Dedifferentiated amniotic fluid mesenchymal stem cell (primary cell): ENCODE measurements at regions not wholly inside any gene's neighbourhood (a gene's known extent, or its start where the extent isn't known, plus 50 kb on each side); places are given as distances from the start of the nearest gene placed in this dataset.
A peak's percentile ranks its signal among the peaks of the same experiment; 100 is the strongest.
"Not testable (repeated sequence)": the region's sequence is repeated elsewhere in the genome, so short reads cannot be mapped to it uniquely, and the experiment has no call there.

Experiments
- DNase-seq: peaks from one replicate; pipeline ENCODE4 v3.0.0-alpha.2; 2016; ENCODE audit errors: extremely low spot score

- no peak for DNase-seq
Observed at GRCh38 chr1:232579958-232580941, 49.7 kb downstream of the SIPA1L2 start.

GRCh38 chr1:232579466-232579865 is 50.5 kb downstream of the SIPA1L2 start:
- no peak for DNase-seq

GRCh38 chr1:232578651-232579195 is 51.2 kb downstream of the SIPA1L2 start:
- no peak for DNase-seq

- no peak for DNase-seq
Observed at GRCh38 chr1:232577772-232578171, 52.2 kb downstream of the SIPA1L2 start.

- no peak for DNase-seq
Observed at GRCh38 chr1:232576537-232576936, 53.4 kb downstream of the SIPA1L2 start.

- DNase-seq, result no peak
Observed at GRCh38 chr1:232575763-232576040, 54.2 kb downstream of the SIPA1L2 start.

GRCh38 chr1:232574889-232575762 is 54.8 kb downstream of the SIPA1L2 start:
- DNase-seq, result no peak

GRCh38 chr1:232574077-232574476 is 55.9 kb downstream of the SIPA1L2 start:
- no peak for DNase-seq

GRCh38 chr1:232571523-232571922 is 58.4 kb downstream of the SIPA1L2 start:
- no peak for DNase-seq

- DNase-seq, result peak; percentile 24
Observed at GRCh38 chr1:232570007-232570406, 59.9 kb downstream of the SIPA1L2 start.

GRCh38 chr1:232569554-232569921 is 60.4 kb downstream of the SIPA1L2 start:
- DNase-seq, result not testable (repeated sequence)

GRCh38 chr1:232568906-232569553 is 60.9 kb downstream of the SIPA1L2 start:
- DNase-seq, result no peak

- DNase-seq, result no peak
Observed at GRCh38 chr1:232568331-232568852, 61.5 kb downstream of the SIPA1L2 start.

GRCh38 chr1:232566093-232566492 is 63.8 kb downstream of the SIPA1L2 start:
- no peak for DNase-seq

- DNase-seq, result no peak
Observed at GRCh38 chr1:232562855-232563510, 67.0 kb downstream of the SIPA1L2 start.

GRCh38 chr1:232561381-232561780 is 68.6 kb downstream of the SIPA1L2 start:
- DNase-seq, result no peak

GRCh38 chr1:232560940-232561339 is 69.0 kb downstream of the SIPA1L2 start:
- DNase-seq, result no peak

- no peak for DNase-seq
Observed at GRCh38 chr1:232558954-232559353, 71.0 kb downstream of the SIPA1L2 start.

GRCh38 chr1:232557502-232558191 is 72.3 kb downstream of the SIPA1L2 start:
- DNase-seq, result no peak

- DNase-seq, result no peak
Observed at GRCh38 chr1:232557096-232557495, 72.8 kb downstream of the SIPA1L2 start.

GRCh38 chr1:232556351-232556750 is 73.6 kb downstream of the SIPA1L2 start:
- DNase-seq, result no peak
